Globus pallidus (tissue), 1 donor: ENCODE measurements at regions not wholly inside any gene's neighbourhood (a gene's known extent, or its start where the extent isn't known, plus 50 kb on each side); places are given as distances from the start of the nearest gene placed in this dataset.

Experiments
- DNase-seq: peaks from one replicate; pipeline ENCODE4 v3.0.0-alpha.2; 2015; ENCODE audit warnings: low spot score

DNA sequence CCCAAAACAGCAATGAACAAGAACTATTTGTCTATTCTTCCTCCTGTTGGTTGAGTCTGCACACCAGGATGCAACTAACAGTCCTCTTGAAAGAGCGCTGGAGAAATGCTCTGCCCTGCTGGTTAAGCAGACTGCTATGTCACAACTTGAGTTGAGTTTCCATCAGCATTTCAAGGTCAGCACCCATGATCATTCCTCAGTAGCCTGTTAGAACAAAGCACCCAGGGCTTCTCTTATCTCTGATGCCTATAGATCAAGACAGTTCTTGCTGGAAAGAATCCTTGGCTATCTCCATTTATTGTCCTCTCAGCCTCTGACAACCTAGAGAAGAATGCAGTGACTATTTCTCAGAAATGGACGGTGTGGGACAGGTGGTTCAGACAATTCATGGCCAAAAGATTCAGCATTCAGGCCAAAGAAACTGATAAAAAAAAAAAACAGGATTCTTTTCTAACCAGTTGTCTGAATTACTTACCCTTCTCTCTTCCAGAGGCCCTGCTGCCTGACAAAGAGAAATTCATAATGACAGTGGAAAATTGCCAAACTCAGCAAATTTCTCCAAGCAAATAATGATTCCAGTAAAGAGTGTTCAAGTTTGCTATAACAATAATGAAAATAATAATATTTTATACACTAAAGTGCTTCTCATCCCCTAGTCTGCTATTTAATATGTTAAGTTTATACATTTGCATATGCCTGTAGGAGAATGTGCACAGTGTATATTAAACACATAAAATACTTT lies 306.7 kb downstream of the EMP1 start:
- DNase-seq, result peak; percentile 1

DNA sequence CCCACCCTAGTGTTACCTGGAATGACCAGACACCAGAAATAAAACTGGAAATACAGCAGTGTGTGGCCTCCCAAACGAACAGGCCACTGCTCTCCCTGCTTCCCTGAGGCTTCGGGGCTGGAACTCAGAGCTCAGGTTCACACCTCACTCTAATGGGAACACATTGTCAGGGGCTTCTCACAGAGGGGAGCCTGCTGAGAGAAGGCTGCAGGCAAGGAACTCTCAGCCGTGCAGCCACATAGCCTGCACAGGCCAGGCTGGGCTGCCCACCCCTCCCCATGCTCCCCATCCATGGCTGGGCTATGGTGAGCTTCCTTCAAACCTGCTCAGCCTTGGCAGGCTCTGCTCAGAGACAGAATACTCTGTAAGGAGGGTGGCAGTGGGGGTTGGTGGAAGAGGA lies 302.5 kb downstream of the EMP1 start:
- DNase-seq, result no peak

GRCh38 chr12:13496111-13496510 lies 299.6 kb downstream of the EMP1 start:
- no peak for DNase-seq

GRCh38 chr12:13489246-13489645 lies 292.7 kb downstream of the EMP1 start:
- DNase-seq, result no peak

GRCh38 chr12:13487326-13487725 lies 290.8 kb downstream of the EMP1 start:
- no peak for DNase-seq

GRCh38 chr12:13486794-13487193 lies 290.3 kb downstream of the EMP1 start:
- no peak for DNase-seq

- DNase-seq, result no peak
Observed at GRCh38 chr12:13478650-13479181, 282.2 kb downstream of the EMP1 start.

DNA sequence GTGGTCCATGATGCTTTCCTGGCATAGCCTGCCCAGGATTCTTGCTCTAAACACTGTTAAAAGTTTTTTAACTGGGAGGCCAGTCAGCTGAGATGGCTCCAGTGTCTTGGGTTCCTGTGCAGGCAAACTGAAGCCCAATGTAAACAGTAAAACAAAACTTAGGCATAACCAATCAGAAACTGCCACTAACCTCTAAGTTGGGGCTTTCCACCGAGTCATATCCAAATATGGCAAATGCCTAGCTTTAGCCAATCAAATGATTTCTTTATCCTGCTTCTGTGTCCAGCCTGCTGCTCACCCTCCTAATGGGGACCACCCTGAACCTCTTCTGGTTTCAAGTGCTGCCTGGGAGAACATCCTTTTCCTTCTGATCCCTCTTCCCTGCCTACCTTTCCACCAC lies 277.9 kb downstream of the EMP1 start:
- no peak for DNase-seq

DNA sequence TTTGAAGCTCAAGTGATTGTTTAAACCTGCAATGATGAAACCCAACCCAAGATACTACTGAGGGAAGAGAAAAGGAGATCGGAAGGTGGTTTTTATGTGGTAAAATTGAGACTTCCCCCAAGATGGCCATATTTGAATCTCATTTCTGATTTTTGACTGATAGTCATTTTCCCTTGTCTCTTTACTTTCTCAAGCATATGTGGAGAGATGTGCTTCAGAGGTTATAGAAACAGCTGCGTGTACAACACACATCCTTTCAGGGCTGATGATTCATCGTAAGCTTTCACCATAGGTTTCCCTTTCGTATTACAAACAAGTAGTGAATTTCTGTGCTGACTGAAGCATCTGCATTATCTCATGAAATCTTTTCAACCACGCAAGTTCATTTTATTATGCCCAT lies 276.2 kb downstream of the EMP1 start:
- no peak for DNase-seq

- DNase-seq, result no peak
Observed at GRCh38 chr12:13471471-13471870, 274.9 kb downstream of the EMP1 start.

DNA sequence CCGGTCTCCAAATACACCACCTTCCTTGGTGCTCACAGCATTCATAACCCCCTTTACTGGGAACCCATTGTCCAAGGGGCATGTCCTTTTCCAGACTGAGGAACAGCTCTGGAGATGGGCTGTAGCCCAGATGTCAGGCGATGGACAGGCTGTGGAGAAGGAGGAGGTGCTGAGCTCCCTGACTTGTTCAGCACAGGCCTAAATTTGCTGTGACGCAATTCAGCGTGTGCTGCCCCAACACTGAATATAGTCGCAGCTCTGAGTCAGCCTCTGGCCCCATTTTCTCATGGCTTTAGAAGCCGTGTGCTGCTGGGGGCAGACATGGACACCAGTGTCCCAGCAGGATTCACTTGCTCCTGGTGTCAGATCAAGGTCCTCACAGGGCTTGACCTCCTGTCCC lies 269.1 kb downstream of the EMP1 start:
- DNase-seq, result no peak

DNA sequence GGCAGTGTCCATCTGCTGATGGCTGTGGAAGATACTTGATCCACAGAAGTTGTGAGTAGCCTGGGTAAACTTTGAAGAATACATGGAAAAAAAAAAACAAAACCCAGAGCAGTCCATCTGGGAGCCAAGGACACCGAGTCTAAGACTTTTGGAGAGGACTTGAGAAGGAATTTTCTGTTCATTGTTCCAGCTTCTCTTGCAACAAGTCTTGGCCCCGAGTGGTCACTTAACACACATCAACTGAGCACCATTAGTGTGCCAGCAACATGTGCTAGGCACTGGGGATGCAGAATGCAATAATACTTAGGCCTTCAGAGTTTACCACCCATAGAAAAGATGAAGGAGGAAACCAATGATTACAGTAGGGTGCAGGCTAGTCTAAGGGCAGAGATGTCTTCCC lies 266.7 kb downstream of the EMP1 start:
- no peak for DNase-seq

DNA sequence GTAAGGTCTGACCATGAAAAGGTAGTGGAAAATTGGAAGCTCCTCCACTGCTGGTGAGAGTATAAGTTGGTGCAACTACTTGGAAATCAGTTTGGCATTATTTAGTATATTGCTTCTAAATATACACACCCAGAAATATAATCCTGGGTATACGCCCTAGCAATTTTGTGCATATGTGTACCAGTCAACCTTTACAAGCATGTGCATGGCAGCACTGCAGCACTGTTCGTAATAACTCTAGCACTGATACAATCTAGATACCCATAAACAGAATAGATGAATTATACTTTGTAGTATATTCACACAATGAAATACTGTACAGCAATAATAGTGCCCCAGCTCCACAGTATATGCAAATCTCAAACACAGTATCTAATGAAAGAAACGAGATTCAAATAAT lies 265.9 kb downstream of the EMP1 start:
- DNase-seq, result no peak

GRCh38 chr12:13455778-13456144 lies 259.2 kb downstream of the EMP1 start:
- no peak for DNase-seq

GRCh38 chr12:13454991-13455777 lies 258.7 kb downstream of the EMP1 start:
- no peak for DNase-seq

- peak; percentile 86 for DNase-seq
Observed at GRCh38 chr12:13452955-13453570, 256.5 kb downstream of the EMP1 start.

- DNase-seq, result no peak
Observed at GRCh38 chr12:13451776-13452175, 255.2 kb downstream of the EMP1 start.

GRCh38 chr12:13450231-13451080 lies 253.9 kb downstream of the EMP1 start:
- DNase-seq, result no peak

DNA sequence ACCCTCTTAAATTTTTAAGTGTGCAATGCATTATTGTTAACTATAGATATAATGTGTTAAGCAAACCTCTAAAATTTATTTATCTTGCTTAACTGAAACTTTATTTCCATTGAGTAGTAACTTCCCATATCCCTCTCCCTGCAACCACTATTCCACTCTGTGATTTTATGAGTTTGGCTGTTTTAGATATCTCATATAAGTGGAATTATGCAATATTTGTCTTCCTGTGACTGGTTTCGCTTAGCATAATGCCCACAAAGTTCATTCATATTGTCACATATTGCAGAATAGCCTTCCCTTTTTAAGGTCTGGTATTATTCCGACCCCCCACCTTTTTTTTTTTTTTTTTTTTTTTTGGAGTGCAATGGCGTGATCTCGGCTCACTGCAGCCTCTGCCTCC lies 247.6 kb downstream of the EMP1 start:
- DNase-seq, result no peak

DNA sequence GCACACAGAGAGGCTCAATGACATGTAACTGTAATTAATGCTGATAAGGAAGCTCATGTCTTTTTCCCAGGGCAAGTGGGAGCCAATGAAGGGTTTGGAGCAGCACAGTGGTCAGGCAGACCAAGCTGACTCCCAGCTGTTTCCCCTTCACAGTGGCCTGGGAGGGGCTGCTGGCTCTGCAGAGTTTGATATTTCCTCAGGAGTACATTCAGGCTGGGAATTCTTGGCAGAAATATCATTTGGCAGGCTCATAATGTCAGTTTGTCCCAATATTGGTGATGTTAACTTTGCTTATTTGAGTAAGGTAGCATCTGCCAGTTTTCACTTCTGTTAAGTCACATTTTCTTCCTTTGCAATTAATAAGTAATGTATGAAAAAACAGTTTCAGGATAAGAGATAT lies 247.0 kb downstream of the EMP1 start:
- no peak for DNase-seq

GRCh38 chr12:13443028-13443427 lies 246.5 kb downstream of the EMP1 start:
- no peak for DNase-seq

- no peak for DNase-seq
Observed at GRCh38 chr12:13442457-13442856, 245.9 kb downstream of the EMP1 start.
